Endothelial cell of umbilical vein (primary cell): ENCODE measurements at regions not wholly inside any gene's neighbourhood (a gene's known extent, or its start where the extent isn't known, plus 50 kb on each side); places are given as distances from the start of the nearest gene placed in this dataset.

Source experiments
- CTCF ChIP-seq, 2 donors: IDR thresholded peaks; 1 replicate in 1 of 2; 2 replicates in 1 of 2; pipeline ENCODE4 v1.5.1; 2011; ENCODE audit warnings: low read length in 2 of 2, mild to moderate bottlenecking in 2 of 2, moderate library complexity in 2 of 2, control low read depth in 1 of 2, inconsistent platforms in 1 of 2, low read depth in 1 of 2; ENCODE audit not compliant: insufficient read depth in 1 of 2; ENCODE audit errors: extremely low read depth in 1 of 2
- EZH2 ChIP-seq: IDR thresholded peaks from 2 replicates; pipeline ENCODE4 v1.6.1; 2012; ENCODE audit warnings: borderline replicate concordance, low read depth, mild to moderate bottlenecking, moderate library complexity, low read length, inconsistent platforms; ENCODE audit not compliant: severe bottlenecking
- GATA2 ChIP-seq: IDR thresholded peaks from 2 replicates; pipeline ENCODE4 v1.7.0; 2011; ENCODE audit warnings: low read depth, mild to moderate bottlenecking, moderate library complexity, mixed read lengths, low read length; ENCODE audit not compliant: insufficient read length, insufficient read depth
- JUN ChIP-seq: IDR thresholded peaks from 2 replicates; pipeline ENCODE4 v1.6.1; 2011; ENCODE audit warnings: borderline replicate concordance, low read depth; ENCODE audit not compliant: insufficient read length, insufficient read depth
- MAX ChIP-seq: IDR thresholded peaks from 2 replicates; pipeline ENCODE4 v1.6.1; 2011; ENCODE audit not compliant: insufficient read depth, insufficient read length
- MYC ChIP-seq: IDR thresholded peaks from one replicate; pipeline ENCODE4 v1.6.1; 2011; ENCODE audit warnings: mild to moderate bottlenecking, low read depth, low read length
- POLR2A ChIP-seq: IDR thresholded peaks from 2 replicates; pipeline ENCODE4 v1.6.1; 2012; ENCODE audit warnings: low read depth, mild to moderate bottlenecking, control low read depth, low read length
- POLR2AphosphoS5 ChIP-seq: IDR thresholded peaks from 2 replicates; pipeline ENCODE4 v1.6.1; 2012; ENCODE audit warnings: low read depth, mild to moderate bottlenecking, control low read depth, low read length, moderate library complexity; ENCODE audit not compliant: insufficient read depth

GRCh38 chr3:162092751-162093150 lies 596.1 kb downstream of the OTOL1 start:
- no peak for TF ChIP-seq CTCF (IDR thresholded peaks at IDR 0.05; ENCODE audit: extremely low read depth in 1 of 2, insufficient read depth in 1 of 2, low read depth in 1 of 2, low read length in 2 of 2)
- TF ChIP-seq POLR2AphosphoS5: no peak
- no peak for TF ChIP-seq MAX
- TF ChIP-seq POLR2A: no peak
- TF ChIP-seq JUN: no peak
- no peak for TF ChIP-seq EZH2
- no peak for TF ChIP-seq GATA2
- no peak for TF ChIP-seq MYC
